ENCODE measurements at regions not wholly inside any gene's neighbourhood (a gene's known extent, or its start where the extent isn't known, plus 50 kb on each side); places are given as distances from the start of the nearest gene placed in this dataset.

DNA sequence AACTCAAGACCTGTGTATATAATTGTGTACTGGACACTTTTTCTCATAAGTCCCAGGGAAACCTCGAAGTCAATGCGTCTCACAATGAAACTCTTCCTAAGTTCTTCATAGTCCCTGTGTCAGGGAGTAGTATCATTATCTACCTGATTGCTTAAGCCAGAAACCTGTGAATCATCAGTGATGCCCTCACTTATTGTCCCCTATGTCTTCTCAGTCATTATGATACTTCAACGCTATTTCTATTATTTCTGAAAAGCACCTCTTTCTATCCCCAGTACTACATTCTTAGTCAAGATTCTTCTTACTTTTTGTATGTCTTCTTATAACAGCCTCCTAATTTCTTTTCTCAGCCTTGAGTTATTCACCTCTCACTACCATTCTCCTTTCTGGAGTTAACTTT lies 94.3 kb downstream of the OTUD1 start:
- H3K27me3 ChIP-seq (replicated peaks in 1 of 2; ENCODE audit: control insufficient read depth in 2 of 2, insufficient read depth in 2 of 2, low read length in 1 of 2), result no peaks in the 10 kb centered on the region; a peak in 1 of 4 replicates
- no peak overlapping the region for H3K4me2 ChIP-seq (ENCODE audit: control insufficient read depth, insufficient read depth)
- RAD21 ChIA-PET (ENCODE audit: unreplicated experiment), result no interaction called here
- CTCF ChIA-PET, result interaction anchor here (5.4 kb wide), 1 partner anchor 217 kb away, joined by 36 read pairs; no protein-coding TSS in a partner anchor
- TF ChIP-seq EED (IDR thresholded peaks at IDR 0.05; ENCODE audit: low read depth) (no peak), SMAD5 (IDR thresholded peaks at IDR 0.05; ENCODE audit: low read depth) (no peak), NFYA (IDR thresholded peaks at IDR 0.05; ENCODE audit: borderline replicate concordance, low read depth, low read length) (no peak), BHLHE40 (IDR thresholded peaks at IDR 0.05; ENCODE audit: borderline replicate concordance in 1 of 2, low read depth in 2 of 2, low read length in 1 of 2) (no peak), ZBED1 (IDR thresholded peaks at IDR 0.05; ENCODE audit: borderline replicate concordance) (no peak), PAX5 (IDR thresholded peaks at IDR 0.05; ENCODE audit: borderline replicate concordance, low read depth, low read length) (no peak), IRF4 (IDR thresholded peaks at IDR 0.05; ENCODE audit: low read depth, low read length) (no peak), TCF3 (IDR thresholded peaks at IDR 0.05; ENCODE audit: borderline replicate concordance, insufficient read depth, low read depth, low read length) (no peak), RELA (IDR thresholded peaks at IDR 0.05; ENCODE audit: borderline replicate concordance, partially characterized antibody) (no peak), SMAD1 (IDR thresholded peaks at IDR 0.05; ENCODE audit: low read depth, partially characterized antibody) (no peak), PML (IDR thresholded peaks at IDR 0.05; ENCODE audit: low read length) (no peak)
- no peak for DNase-seq (ENCODE audit: low read depth, low spot score)
- in situ Hi-C loops (cut with MboI) (loop anchor here (5.0 kb wide), 1 partner anchor 216 kb away; no protein-coding TSS in a partner anchor), intact Hi-C loops (cut with micrococcal nuclease; ENCODE audit: unreplicated experiment) (no loop called here)
- H2AFZ ChIP-seq (ENCODE audit: control insufficient read depth, low read depth, low read length), result no peak overlapping the region
- H3K9ac ChIP-seq (ENCODE audit: control insufficient read depth, insufficient read depth, low read length), result no peak overlapping the region
- H3K79me2 ChIP-seq (ENCODE audit: control insufficient read depth, insufficient read depth, low read length), result no peaks in the 10 kb centered on the region
- no peak for FAIRE-seq
- no TSS peak for BruUV-seq (replicated peaks)
- no peaks in the 10 kb centered on the region for H3K36me3 ChIP-seq (ENCODE audit: control insufficient read depth in 2 of 2, insufficient read depth in 2 of 2, low read length in 1 of 2)
- no peaks in the 10 kb centered on the region for H3K4me1 ChIP-seq (ENCODE audit: control insufficient read depth, insufficient read depth, low read length)
- SMC1A ChIA-PET (ENCODE audit: uncharacterized antibody, unreplicated experiment), result no interaction called here
- H3K27ac ChIP-seq (ENCODE audit: control insufficient read depth, insufficient read depth), result no peak overlapping the region
- POLR2A ChIA-PET, result no interaction called here
- no peak for ATAC-seq
- 45% methylated on average over 3 of the region's 3 CpGs for WGBS (ENCODE audit: insufficient coverage, insufficient replicate concordance, low lambda C conversion rate, missing lambda C conversion rate)
- H4K20me1 ChIP-seq (ENCODE audit: control insufficient read depth, insufficient read depth), result no peaks in the 10 kb centered on the region
- no peaks in the 10 kb centered on the region for H3K9me3 ChIP-seq (replicated peaks; ENCODE audit: control insufficient read depth, insufficient read depth, low read length)
- no peak overlapping the region for H3K4me3 ChIP-seq

Data from GM12878 (cell line).